ENCODE measurements at regions not wholly inside any gene's neighbourhood (a gene's known extent, or its start where the extent isn't known, plus 50 kb on each side); places are given as distances from the start of the nearest gene placed in this dataset.

DNA sequence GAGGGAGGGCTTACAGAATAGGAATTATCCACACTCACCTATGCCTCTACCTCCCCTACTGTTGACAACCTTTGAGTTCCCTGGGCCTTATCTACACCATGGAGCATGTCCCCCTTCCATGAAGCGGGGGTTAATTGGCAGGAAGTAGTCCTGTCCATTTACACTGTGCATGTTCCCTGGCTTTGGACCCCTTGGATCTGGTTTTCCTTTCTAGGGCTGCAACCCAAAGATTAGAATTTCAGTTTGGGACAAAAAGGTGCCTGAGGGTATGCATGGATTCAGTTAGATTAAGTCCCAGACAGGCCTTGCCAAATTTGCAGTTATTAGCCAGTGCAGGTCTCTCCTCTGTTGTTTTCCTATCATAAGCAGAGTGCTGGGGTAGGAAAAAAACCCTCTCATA is 180.3 kb downstream of the CMPK2 start:
- no peak for DNase-seq (ENCODE audit: low spot score)
- TF ChIP-seq, protein P1, sequence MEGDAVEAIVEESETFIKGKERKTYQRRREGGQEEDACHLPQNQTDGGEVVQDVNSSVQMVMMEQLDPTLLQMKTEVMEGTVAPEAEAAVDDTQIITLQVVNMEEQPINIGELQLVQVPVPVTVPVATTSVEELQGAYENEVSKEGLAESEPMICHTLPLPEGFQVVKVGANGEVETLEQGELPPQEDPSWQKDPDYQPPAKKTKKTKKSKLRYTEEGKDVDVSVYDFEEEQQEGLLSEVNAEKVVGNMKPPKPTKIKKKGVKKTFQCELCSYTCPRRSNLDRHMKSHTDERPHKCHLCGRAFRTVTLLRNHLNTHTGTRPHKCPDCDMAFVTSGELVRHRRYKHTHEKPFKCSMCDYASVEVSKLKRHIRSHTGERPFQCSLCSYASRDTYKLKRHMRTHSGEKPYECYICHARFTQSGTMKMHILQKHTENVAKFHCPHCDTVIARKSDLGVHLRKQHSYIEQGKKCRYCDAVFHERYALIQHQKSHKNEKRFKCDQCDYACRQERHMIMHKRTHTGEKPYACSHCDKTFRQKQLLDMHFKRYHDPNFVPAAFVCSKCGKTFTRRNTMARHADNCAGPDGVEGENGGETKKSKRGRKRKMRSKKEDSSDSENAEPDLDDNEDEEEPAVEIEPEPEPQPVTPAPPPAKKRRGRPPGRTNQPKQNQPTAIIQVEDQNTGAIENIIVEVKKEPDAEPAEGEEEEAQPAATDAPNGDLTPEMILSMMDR (IDR thresholded peaks at IDR 0.05; ENCODE audit: extremely low read depth, insufficient read depth, missing control alignments): no peak
- in situ Hi-C loops (cut with MboI; ENCODE audit: low pct_unique_long_range_greater_than_20kb, low sequenced_read_pairs, unreplicated experiment): no loop called here

DNA sequence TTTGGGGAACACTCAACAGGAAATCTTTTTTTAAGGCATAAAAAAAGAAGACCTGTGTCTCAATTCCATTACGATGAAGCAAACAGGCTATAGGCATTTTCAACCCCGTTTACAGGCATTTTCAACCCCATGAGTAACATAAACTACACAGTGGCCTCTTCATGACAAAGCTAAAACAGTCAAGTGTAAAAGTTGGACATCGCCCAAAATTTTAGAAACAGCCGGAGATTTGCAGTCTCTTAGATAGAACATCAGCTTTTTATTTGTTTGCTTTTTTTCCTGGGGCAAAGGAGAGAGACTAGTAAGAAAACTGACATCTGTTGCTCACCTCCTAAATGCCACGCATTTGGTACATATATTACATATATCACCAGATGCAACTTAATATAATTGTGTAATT is 173.7 kb downstream of the CMPK2 start:
- in situ Hi-C loops (cut with MboI; ENCODE audit: low pct_unique_long_range_greater_than_20kb, low sequenced_read_pairs, unreplicated experiment): no loop called here
- TF ChIP-seq, protein P1 (IDR thresholded peaks at IDR 0.05; ENCODE audit: extremely low read depth, insufficient read depth, missing control alignments): no peak
- no peak for DNase-seq (ENCODE audit: low spot score)

DNA sequence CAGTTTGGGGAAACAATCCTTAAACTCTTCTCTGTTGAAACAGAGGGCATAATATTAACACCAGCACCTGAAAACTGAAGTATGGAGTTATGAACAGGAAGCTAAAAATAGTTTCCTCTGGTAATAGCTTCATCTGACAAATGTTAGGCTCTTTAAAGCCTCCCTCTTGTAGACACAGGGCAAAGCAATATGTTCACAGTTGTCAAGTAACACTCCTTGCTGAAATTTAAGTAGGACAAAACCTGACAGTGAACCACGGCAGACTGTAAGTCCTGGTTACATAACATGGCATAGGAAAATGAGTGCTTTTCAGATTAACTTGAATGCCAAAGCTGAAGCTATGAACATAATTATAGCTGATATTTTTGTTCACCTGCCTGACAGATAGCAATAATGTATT is 172.9 kb downstream of the CMPK2 start:
- TF ChIP-seq, protein P1 (IDR thresholded peaks at IDR 0.05; ENCODE audit: extremely low read depth, insufficient read depth, missing control alignments): no peak
- in situ Hi-C loops (cut with MboI; ENCODE audit: low pct_unique_long_range_greater_than_20kb, low sequenced_read_pairs, unreplicated experiment): no loop called here
- DNase-seq (ENCODE audit: low spot score): no peak

DNA sequence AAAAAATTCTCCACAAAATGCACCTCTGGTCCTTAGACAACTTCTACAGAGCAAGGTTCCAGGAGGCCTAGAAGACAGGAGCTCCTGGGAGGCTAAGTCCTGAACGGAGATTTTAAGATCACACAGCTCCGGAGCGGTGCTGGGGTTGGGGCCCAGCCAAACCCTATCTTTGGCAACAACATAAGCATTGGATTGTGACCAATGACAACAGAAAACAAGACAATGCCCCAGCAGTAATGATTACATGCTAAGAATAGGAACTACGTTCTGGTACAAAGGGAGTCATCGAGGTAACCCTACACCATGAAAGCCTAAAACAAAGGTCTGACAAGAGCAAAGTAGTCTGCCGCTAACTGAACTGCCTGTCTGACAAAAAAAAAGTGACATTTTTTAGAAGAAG is 171.2 kb downstream of the CMPK2 start:
- TF ChIP-seq, protein P1 (IDR thresholded peaks at IDR 0.05; ENCODE audit: extremely low read depth, insufficient read depth, missing control alignments): no peak
- in situ Hi-C loops (cut with MboI; ENCODE audit: low pct_unique_long_range_greater_than_20kb, low sequenced_read_pairs, unreplicated experiment): no loop called here
- DNase-seq (ENCODE audit: low spot score): no peak

DNA sequence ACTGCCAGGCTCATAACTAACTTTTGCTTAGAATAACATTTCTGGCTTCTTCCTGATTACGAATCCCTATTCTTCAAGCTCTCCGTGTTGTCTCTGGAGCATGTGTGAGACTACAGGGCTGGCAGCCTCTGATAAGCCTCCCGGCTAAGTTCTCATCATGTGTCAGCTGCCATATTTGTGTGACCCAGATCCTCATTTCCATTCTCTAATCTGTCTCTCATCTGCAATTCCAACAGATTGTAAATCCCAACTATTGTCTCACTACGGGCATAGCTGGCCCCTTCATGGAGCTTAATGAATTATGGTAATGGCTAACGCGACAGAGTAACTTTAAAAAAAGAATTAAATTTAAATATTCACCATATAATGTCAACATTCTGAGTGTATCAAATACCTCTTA is 165.4 kb downstream of the CMPK2 start:
- DNase-seq (ENCODE audit: low spot score): no peak
- in situ Hi-C loops (cut with MboI; ENCODE audit: low pct_unique_long_range_greater_than_20kb, low sequenced_read_pairs, unreplicated experiment): no loop called here
- TF ChIP-seq, protein P1 (IDR thresholded peaks at IDR 0.05; ENCODE audit: extremely low read depth, insufficient read depth, missing control alignments): no peak

DNA sequence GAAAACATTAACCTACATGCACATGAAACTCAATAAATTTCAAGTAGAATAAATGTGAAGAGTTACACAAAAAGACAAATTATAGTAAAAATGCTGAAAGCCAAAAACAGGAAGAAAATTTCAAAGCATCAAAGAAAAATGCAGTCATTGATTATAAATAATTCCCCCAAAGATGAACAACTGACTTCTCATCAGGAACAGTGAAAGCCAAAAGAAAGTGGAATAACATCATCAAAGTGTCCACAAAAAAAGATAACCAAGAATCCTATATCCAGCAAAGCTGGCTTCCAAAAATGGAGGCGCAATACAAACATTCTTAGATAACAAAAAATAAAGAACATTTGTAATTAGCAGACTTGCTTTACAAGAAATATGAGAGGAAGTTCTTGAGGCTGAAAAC is 161.6 kb downstream of the CMPK2 start:
- TF ChIP-seq, protein P1 (IDR thresholded peaks at IDR 0.05; ENCODE audit: extremely low read depth, insufficient read depth, missing control alignments): no peak
- no peak for DNase-seq (ENCODE audit: low spot score)
- in situ Hi-C loops (cut with MboI; ENCODE audit: low pct_unique_long_range_greater_than_20kb, low sequenced_read_pairs, unreplicated experiment): no loop called here

DNA sequence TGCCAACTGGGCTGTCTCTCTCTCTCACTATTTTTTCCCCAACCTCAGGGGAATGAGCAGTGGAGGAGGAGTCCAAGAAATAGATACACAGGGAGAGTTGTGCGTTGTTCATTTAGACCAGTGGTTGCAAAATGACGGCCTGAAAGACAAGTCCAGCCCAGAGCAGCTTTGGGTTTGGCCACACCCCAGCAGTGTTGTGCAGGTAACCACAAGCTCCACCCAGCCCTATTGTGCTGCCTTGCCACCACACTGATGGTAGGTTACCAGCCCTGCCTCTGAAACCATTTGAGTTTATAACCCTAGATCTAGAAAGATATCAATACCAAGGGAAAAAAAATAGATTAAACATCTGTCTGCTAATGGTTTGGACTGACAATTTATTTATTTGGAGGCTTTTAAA is 144.3 kb downstream of the CMPK2 start:
- no peak for DNase-seq (ENCODE audit: low spot score)
- TF ChIP-seq, protein P1 (IDR thresholded peaks at IDR 0.05; ENCODE audit: extremely low read depth, insufficient read depth, missing control alignments): no peak
- in situ Hi-C loops (cut with MboI; ENCODE audit: low pct_unique_long_range_greater_than_20kb, low sequenced_read_pairs, unreplicated experiment): no loop called here

All from GM13977 (cell line).